ENCODE measurements at regions not wholly inside any gene's neighbourhood (a gene's known extent, or its start where the extent isn't known, plus 50 kb on each side); places are given as distances from the start of the nearest gene placed in this dataset.

DNA sequence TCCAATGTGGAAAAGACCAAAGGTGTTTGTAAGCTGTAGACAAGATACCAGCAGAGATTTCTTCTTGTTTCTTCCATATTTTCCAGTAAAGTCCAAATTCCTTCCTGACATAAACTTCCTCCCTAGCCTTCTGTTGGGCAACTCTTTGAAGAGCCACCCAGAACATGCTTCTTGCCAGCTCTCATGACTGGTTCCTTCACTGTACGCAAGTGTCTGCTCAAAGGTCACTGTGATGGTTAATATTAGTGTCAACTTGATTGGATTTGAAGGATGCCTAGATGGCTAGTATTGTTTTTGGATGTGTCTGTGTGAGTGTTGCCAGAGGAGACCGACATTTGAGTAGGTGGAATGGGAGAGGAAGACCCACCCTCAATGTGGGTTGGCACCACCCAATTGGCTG, 416.6 kb upstream of the RUNX1 start:
- no peak for DNase-seq
- Histone ChIP-seq H3K36me3 (no peaks in the 10 kb centered on the region), H3K4me1 (no peaks in the 10 kb centered on the region), H3K4me3 (no peak overlapping the region), H3K9me3 (no peaks in the 10 kb centered on the region), H3K27me3 (no peaks in the 10 kb centered on the region), H3K27ac (no peak overlapping the region)
- TF ChIP-seq CTCF (IDR thresholded peaks at IDR 0.05): no peak
- no peak for TF ChIP-seq POLR2A (IDR thresholded peaks at IDR 0.05)

- DNase-seq: no peak
- TF ChIP-seq POLR2A (IDR thresholded peaks at IDR 0.05) (no peak), CTCF (IDR thresholded peaks at IDR 0.05) (no peak)
- Histone ChIP-seq H3K4me3 (no peak overlapping the region), H3K4me1 (no peaks in the 10 kb centered on the region), H3K27me3 (no peaks in the 10 kb centered on the region), H3K27ac (no peak overlapping the region), H3K36me3 (no peaks in the 10 kb centered on the region), H3K9me3 (no peaks in the 10 kb centered on the region)
Observed at GRCh38 chr21:35461700-35462099, 412.6 kb upstream of the RUNX1 start.

DNA sequence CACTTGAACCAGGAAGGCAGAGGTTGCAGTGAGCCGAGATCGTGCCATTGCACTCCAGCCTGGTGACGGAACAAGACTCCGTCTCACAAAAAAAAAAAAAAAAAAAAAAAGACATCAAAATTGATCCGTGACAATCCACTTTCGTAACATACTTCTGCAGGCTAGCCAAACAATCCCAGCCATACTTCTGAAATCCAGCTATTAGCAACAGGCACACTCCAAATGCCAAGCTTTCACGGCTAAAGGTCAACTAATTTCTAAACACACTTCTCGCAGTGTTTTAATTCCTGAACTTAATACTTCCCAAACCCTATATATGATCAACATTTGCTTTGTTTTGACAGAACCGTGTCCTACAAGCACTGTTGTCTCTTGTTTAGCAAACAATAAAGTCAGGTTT, 411.3 kb upstream of the RUNX1 start:
- Histone ChIP-seq H3K27me3 (no peaks in the 10 kb centered on the region), H3K9me3 (no peaks in the 10 kb centered on the region), H3K4me3 (no peak overlapping the region), H3K4me1 (no peaks in the 10 kb centered on the region), H3K36me3 (no peaks in the 10 kb centered on the region), H3K27ac (no peak overlapping the region)
- DNase-seq: no peak
- TF ChIP-seq CTCF (IDR thresholded peaks at IDR 0.05) (no peak), POLR2A (IDR thresholded peaks at IDR 0.05) (no peak)

DNA sequence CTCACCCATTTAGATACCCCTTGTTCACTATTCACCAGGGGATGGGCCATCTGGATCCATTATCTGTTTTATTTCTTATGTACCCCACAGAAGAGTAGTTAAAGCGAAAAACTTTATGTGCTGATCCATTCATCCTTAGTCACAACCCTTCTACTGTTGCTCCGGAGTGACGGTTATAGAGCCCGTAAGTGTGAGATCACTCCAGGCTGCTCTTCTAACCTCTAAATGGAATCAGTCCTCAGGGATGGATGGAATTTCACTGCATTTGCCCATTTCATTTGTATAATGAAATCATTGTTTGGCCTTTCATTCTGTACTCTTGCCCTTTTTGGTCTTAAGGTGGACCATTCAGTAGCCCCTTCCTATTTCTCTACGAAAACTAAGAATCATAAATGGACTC, 409.3 kb upstream of the RUNX1 start:
- Histone ChIP-seq H3K4me1 (no peaks in the 10 kb centered on the region), H3K36me3 (no peaks in the 10 kb centered on the region), H3K9me3 (no peaks in the 10 kb centered on the region), H3K4me3 (no peak overlapping the region), H3K27me3 (no peaks in the 10 kb centered on the region), H3K27ac (no peak overlapping the region)
- DNase-seq: no peak
- TF ChIP-seq CTCF (IDR thresholded peaks at IDR 0.05): no peak

DNA sequence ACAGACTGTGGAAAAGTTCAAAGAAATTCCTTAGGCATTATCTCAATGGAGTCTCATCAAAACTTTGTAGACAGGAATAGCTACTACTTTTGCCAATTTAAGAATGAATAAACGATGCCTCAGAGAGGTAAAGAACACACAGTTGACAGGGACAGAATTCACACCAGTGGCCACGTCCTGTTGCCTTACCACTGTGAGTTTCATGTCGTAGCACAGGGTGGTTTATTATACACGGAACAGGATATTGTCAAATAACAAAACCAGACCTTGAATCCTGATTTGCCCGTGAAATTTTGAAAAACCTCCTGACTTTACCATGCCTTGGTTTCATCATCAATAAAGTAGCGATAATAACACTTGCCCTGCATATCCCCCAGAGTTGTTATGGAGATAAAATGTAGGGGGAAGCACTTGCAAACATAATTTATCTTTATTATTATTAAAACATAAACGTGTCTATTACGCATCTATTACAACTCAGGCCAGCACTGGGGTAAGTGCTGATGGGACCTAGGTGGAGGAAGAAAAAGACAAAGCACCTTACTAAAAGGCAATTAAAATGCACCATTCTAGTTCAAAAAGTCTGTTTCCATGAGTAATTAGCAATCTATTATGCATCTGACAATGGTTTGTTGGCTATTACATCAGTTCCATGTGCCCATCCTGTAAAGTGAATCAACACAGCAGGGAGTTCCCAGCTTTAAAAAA, 408.1 kb upstream of the RUNX1 start:
- no peaks in the 10 kb centered on the region for H3K36me3 ChIP-seq
- no peaks in the 10 kb centered on the region for H3K27me3 ChIP-seq
- no peak overlapping the region for H3K4me3 ChIP-seq
- no peak for TF ChIP-seq POLR2A (IDR thresholded peaks at IDR 0.05)
- no peak for TF ChIP-seq CTCF (IDR thresholded peaks at IDR 0.05)
- DNase-seq: no peak
- no peak overlapping the region for H3K27ac ChIP-seq
- no peaks in the 10 kb centered on the region for H3K9me3 ChIP-seq
- no peaks in the 10 kb centered on the region for H3K4me1 ChIP-seq

- DNase-seq: no peak
- no peaks in the 10 kb centered on the region for H3K4me1 ChIP-seq
- no peaks in the 10 kb centered on the region for H3K9me3 ChIP-seq
- TF ChIP-seq POLR2A (IDR thresholded peaks at IDR 0.05): no peak
- no peak for TF ChIP-seq CTCF (IDR thresholded peaks at IDR 0.05)
- H3K27ac ChIP-seq: no peak overlapping the region
- no peaks in the 10 kb centered on the region for H3K27me3 ChIP-seq
- H3K36me3 ChIP-seq: no peaks in the 10 kb centered on the region
- no peak overlapping the region for H3K4me3 ChIP-seq
Observed at GRCh38 chr21:35451276-35451675, 402.2 kb upstream of the RUNX1 start.
